Right lobe of liver (tissue), 6 donors: ENCODE measurements at regions not wholly inside any gene's neighbourhood (a gene's known extent, or its start where the extent isn't known, plus 50 kb on each side); places are given as distances from the start of the nearest gene placed in this dataset.

ENCODE experiments used
- ATAC-seq, 4 donors: fragments of 200-7000 bp; cut with Tn5 transposase; one replicate each; pipeline ENCODE4 v1.9.1; 2020; ENCODE audit warnings: mild to moderate bottlenecking in 4 of 4, moderate library complexity in 4 of 4
- DNase-seq, 3 donors: peaks; one replicate each; pipeline ENCODE4 v3.0.0-alpha.2; 2020
- H3K27ac ChIP-seq, 3 donors: fragments of 200-600 bp; one replicate each; pipeline ENCODE4 v1.8.0; 2022
- H3K27me3 ChIP-seq, 2 donors: fragments of 200-600 bp; one replicate each; pipeline ENCODE4 v1.8.0; 2022
- H3K36me3 ChIP-seq, 4 donors: fragments of 200-600 bp; sonication (generic) in 1 of 4; one replicate each; pipeline versions ENCODE4 v1.5.1 to v1.8.0; 2017 to 2022; ENCODE audit warnings: control low read depth in 1 of 4
- H3K4me1 ChIP-seq, 4 donors: fragments of 200-600 bp; sonication (generic) in 1 of 4; one replicate each; pipeline versions ENCODE4 v1.5.1 to v1.8.0; 2017 to 2022; ENCODE audit warnings: control low read depth in 1 of 4
- H3K4me3 ChIP-seq, 3 donors: fragments of 200-600 bp; one replicate each; pipeline ENCODE4 v1.8.0; 2022
- H3K9me3 ChIP-seq, 4 donors: fragments of 200-600 bp; sonication (generic) in 1 of 4; one replicate each; pipeline versions ENCODE4 v1.5.1 to v1.8.0; 2017 to 2022; ENCODE audit warnings: control low read depth in 1 of 4
- CTCF ChIP-seq, 4 donors: fragments of 200-600 bp in 3 of 4; fragments of 450-650 bp in 1 of 4; IDR thresholded peaks; one replicate each; pipeline versions ENCODE4 v1.5.1 to v1.8.0; 2016 to 2022; ENCODE audit warnings: antibody characterized with exemption in 4 of 4, mild to moderate bottlenecking in 2 of 4
- POLR2A ChIP-seq: fragments of 450-650 bp; IDR thresholded peaks from one replicate; pipeline ENCODE4 v1.6.1; 2017; ENCODE audit warnings: antibody characterized with exemption, mild to moderate bottlenecking
- WGBS: methylation state at CpG from one replicate; pipeline ENCODE4 v1.1.6; 2018; ENCODE audit warnings: low coverage, low lambda C conversion rate; ENCODE audit not compliant: insufficient coverage; ENCODE audit errors: missing lambda C conversion rate; 5-methylcytosine and 5-hydroxymethylcytosine counted together
- intact Hi-C, 2 donors: fragments of 100-400 bp; cut with DNase I; formaldehyde crosslinking; loops; one replicate each; pipeline versions ENCODE4 v1.11.2 to v1.14.1; 2022
- donor health status: DM: no; HTN: yes; CAD: no.
- donor health status: DM: no; HTN: no; CAD: no.
- donor health status: DM: no; HTN: no; CAD: no.
- donor health status: DM: no; HTN: yes; CAD: no.
- donor health status: DM: no; HTN: yes; CAD: no.

DNA sequence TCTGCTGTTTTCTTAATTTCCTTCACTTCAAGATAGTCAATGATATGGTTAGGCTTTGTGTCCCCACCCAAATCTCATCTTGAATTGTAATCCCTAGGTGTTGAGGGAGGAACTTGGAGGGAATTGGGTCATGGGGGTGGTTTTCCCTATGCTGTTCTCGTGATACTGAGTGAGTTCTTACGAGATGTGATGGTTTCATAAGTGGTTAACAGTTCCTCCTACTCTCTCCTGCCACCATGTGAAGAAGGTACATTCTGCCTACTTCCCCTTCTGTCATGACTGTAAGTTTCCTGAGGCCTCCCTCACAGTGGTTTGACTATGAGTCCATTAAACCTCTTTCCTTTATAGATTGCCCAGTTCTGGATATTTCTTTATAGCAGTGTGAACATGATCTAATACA lies 74.0 kb upstream of the SAMSN1 start:
- 28% methylated on average over 2 of the region's 2 CpGs for WGBS
- no peak for ATAC-seq
- TF ChIP-seq CTCF (IDR thresholded peaks at IDR 0.05) (no peak), POLR2A (no peak)
- no peak overlapping the region for H3K4me3 ChIP-seq
- intact Hi-C loops: loop anchor here in 1 of 2 donors (10.0 kb wide), 1 partner anchor 65 kb away; no protein-coding TSS in a partner anchor
- H3K36me3 ChIP-seq: no peaks in the 10 kb centered on the region
- no peaks in the 10 kb centered on the region for H3K9me3 ChIP-seq
- no peak overlapping the region for H3K27ac ChIP-seq
- no peak for DNase-seq
- H3K27me3 ChIP-seq: no peaks in the 10 kb centered on the region
- no peaks in the 10 kb centered on the region for H3K4me1 ChIP-seq

GRCh38 chr21:14617871-14618270 lies 71.8 kb upstream of the SAMSN1 start:
- Histone ChIP-seq H3K27ac (no peak overlapping the region), H3K27me3 (no peaks in the 10 kb centered on the region), H3K36me3 (no peaks in the 10 kb centered on the region), H3K9me3 (no peaks in the 10 kb centered on the region), H3K4me3 (no peak overlapping the region), H3K4me1 (no peaks in the 10 kb centered on the region)
- ATAC-seq: no peak
- 70% methylated on average over 2 of the region's 2 CpGs for WGBS
- no peak for DNase-seq
- intact Hi-C loops: no loop called here
- no peak for TF ChIP-seq CTCF (IDR thresholded peaks at IDR 0.05)
- no peak for TF ChIP-seq POLR2A

DNA sequence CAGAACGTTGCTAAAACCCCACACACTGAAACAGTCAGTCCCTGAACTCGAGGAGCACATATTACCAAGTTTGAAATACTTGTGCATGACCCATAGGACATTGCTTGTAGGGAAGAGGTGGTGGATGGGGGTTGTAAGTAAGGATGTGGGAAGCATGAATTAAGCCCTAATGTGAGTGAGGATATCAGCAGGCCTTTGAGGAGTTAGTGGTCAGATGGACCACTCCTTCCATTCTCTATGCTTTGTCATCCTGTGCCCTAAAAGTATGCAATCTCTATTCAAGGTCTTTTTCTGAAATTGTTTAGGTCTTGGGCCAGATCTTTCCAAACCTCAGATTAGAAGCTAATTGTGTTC lies 70.9 kb upstream of the SAMSN1 start:
- no peak for DNase-seq
- TF ChIP-seq CTCF (IDR thresholded peaks at IDR 0.05) (no peak), POLR2A (no peak)
- no peaks in the 10 kb centered on the region for H3K36me3 ChIP-seq
- no peak for ATAC-seq
- no peak overlapping the region for H3K27ac ChIP-seq
- WGBS: 25% methylated on average over 2 of the region's 2 CpGs
- intact Hi-C loops: no loop called here
- H3K4me3 ChIP-seq: no peak overlapping the region
- H3K4me1 ChIP-seq: no peaks in the 10 kb centered on the region
- H3K9me3 ChIP-seq: no peaks in the 10 kb centered on the region
- H3K27me3 ChIP-seq: no peaks in the 10 kb centered on the region

- no peak overlapping the region for H3K27ac ChIP-seq
- no peaks in the 10 kb centered on the region for H3K4me1 ChIP-seq
- intact Hi-C loops: no loop called here
- 35% methylated on average over 4 of the region's 4 CpGs for WGBS
- TF ChIP-seq CTCF (IDR thresholded peaks at IDR 0.05) (no peak), POLR2A (no peak)
- no peaks in the 10 kb centered on the region for H3K36me3 ChIP-seq
- ATAC-seq (no peak), DNase-seq (no peak)
- H3K27me3 ChIP-seq: no peaks in the 10 kb centered on the region
- no peak overlapping the region for H3K4me3 ChIP-seq
- no peaks in the 10 kb centered on the region for H3K9me3 ChIP-seq
Observed at GRCh38 chr21:14616380-14617039, 70.4 kb upstream of the SAMSN1 start.
